CD4-positive, alpha-beta T cell treated with Interleukin-17A for 1 hour (primary cell): ENCODE measurements at regions not wholly inside any gene's neighbourhood (a gene's known extent, or its start where the extent isn't known, plus 50 kb on each side); places are given as distances from the start of the nearest gene placed in this dataset.

Experiments used
- DNase-seq: peaks from one replicate; pipeline ENCODE4 v3.0.0-alpha.2; 2020

DNA sequence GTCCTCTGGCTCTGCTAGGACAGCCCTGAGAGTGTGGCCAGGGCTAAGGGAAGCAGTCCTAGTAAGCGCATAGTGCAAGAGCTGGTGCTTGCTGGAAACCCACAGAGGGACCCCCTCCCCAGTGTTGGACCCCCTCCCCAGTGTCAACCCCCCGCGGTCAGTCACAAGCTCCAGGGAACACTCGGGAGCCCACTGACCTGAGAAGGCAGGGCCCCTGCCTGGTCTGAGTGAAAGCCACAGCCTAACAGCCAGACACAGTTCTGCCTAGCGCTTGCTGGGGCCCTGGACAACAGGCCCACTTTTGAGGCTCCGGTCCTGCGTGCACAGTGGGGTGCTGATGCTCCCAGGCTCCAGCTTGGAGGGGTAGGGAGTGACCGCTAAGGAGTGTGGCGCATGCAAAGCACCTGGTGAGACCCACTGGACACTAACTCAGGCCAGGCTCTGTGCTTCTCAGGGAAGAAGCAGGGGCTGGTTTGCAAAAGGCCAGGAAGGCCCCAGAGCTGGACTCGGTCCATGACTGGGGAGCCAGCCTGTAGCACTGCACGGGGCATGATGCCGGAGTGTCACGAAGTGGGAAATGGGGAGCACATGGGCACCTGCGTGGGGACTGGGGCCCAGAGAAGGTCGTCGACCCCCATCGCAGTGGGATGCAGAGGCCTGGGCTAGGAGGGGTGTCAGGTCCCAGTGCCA is 175.8 kb upstream of the PPP2R2D start:
- DNase-seq, result no peak

DNA sequence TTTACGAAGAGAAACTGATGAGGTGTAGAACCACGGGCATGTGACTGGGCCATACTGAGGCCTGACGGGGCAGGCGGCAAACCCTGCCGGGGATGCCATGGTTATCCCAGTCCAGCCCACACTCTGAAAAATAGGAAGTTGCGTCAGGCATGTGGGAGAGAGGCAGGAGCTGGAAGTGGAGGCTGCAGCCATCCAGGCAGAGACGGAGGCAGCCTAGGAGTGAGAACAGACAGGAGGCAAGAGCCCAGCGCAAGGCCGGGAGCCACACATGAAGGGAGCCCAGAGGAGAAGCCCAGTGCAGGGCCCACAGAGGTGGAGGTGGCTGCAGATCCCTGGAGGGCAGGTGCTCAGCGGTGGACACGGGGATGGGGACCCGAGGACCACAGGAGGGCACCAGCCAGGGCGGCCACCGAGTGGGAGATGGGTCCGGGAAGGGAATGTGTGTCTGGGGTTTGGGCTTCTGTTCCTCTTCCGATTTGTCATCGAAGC is 175.2 kb upstream of the PPP2R2D start:
- DNase-seq, result no peak

DNA sequence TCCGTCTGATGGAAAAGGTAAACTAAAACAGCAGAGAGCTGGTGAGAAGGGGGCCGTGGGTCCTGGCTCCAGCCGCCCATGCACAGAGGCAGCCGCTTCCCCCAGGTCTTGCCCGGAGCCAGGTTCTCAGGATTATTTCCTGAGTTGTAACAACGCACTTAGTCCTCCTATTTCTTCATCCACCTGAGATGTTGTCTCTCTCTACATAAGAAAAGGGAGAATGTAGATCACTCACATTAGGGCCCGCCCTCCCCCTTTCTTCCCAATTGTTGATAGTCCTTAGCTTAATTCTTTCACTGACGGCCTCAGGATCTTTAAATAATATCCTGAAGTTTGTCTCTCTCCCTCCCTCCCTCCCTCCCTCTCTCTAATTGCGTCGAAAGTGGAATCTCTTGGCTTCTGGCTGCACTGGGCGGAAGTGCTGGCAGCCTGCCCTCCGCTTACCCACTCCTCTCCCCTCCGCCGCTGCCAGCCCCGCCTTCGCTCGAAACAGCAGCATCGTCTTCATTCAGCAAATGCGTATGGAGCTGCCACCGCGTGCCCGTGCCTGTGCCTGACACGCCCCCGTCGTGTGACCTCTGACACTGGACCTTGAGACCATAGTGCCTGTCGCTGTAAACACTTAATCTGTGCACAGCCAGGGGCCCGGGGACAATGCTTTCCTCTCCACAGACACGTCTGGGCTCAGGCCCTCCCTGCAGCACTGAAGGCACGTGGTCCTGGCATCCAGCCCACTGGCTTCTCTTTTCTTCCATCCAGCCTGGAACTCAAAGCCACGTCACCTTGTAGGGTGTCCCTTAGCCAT is 174.5 kb upstream of the PPP2R2D start:
- DNase-seq, result no peak

DNA sequence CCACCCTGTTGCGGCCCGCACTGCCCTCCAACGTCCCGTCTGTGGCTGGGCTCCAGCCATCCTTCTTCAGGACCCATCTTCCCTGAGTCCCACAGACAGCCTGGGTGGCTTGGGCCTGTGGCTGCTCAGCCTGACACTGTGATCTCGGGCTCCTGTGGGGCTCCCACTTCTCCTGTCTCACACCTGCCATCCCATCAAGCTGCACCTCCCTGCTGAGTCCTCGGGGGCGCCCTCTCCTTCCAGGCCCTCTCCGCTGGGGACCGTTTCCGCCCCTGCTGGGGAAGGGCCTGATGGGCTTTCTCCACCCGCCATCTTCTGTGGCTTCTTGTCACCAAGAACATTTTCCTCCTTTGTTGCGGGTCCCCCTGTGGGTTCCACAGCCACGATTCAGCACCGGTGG is 173.8 kb upstream of the PPP2R2D start:
- no peak for DNase-seq

DNA sequence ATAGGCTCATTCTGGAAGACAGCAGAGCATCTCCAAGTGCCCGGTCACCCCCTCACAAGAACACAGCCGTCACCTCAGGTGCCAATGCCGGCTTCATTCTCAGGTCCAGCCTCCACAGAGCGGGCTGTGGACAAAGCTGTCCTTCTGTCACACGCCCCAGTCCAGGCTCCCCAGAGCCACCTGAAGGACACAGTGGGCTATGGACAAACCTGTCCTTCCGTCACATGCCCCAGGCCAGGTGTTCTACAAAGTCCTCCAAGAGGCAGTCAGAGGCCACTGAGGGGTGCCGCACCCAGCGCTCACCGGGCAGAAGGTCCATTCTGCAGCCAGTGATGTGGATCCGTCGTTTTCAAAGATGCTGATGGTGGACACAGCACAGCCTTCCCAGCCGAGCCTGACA is 173.2 kb upstream of the PPP2R2D start:
- DNase-seq, result no peak

DNA sequence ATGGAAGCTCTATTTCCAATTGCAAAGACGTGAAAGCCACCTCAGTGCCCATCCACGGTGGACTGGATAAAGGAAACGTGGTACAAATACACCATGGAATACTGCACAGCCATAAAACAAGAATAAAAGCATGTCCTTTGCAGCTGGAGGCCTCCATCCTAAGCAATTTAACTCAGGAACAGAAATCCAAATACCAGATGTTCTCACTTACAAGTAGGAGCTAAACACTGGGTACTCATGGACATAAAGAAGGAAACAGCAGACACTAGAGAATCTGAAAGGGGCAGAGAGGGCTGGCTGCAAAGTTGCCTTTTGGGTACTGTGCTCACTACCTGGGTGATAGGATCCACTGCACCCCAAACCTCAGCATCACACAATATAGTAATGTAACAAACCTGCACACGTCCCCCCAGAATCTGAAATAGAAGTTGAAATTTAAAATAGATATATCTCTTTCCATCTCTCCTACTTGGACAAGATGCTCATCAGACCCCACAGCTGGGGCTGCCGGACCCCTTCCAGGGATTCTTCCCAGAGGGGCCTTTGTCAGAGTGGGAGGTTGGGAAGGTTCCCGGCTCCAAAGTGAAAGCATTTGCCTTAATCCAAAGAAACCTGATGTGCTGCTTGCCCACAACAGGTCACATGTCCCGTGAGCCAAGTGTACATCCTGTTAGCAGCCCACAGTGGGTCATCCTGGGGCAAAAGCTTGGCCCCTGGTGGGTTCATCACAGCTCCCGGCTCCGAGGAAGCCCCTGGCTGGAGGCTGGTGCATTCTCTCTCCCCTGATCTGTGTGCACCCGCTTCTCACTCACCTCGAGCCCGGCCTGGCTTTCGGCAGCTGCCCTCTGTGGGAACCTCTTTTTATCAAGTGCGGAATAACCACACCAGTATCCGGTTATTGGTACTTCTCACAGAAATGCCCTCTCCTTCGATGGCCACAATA is 172.3 kb upstream of the PPP2R2D start:
- DNase-seq, result no peak

DNA sequence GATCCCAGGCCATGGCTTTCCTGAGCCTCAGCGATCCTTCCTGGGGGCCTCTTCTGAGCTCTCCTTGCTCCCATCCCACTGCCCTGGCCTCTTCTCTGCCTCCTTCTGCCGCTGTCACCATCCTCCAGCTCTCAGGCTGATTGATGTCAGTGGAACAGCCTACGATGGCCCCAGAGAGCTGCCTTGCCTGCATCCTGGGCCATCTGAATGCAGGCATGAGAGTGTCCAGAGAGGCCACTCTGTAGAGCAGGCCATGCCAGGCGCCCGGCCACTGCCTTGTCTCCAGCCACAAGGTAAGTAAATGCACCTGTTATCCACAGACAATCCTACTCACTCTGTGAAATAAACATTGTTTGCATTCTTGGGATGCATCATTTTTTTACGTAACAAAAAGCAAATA is 171.4 kb upstream of the PPP2R2D start:
- no peak for DNase-seq

DNA sequence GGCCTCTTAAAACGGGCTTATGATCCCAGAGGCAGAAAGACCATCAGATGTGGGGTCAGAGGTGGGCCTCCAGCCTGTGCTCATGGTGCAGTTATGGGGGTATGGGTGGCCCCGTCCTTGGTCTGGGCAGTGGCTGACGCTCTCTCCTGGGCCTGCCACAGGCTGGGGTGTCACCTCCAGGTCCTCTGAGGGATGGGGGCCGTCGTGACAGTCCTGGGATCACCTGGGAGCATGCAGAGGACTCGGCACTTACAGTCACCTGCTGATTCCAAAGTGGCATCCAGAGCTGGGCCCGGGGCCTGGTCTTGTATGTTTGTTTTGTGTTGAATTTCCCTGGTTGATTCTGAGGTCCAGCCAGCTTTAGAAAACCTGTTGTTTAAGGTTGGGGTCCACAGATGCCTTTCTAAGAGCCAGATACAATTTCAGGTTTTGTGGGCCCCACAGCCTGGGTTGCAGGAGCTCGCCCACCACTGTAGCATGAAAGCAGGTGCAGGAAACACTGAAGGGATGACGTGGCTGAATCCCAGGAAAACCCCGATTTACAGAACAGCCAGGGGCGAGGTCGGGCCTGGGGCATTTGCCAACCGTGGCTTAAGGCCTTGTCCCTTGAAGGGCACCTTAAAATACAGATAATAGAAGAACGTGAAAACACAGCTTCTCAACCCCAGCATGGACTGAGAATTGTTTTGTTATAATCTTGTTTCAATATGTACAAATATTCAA is 170.7 kb upstream of the PPP2R2D start:
- no peak for DNase-seq

DNA sequence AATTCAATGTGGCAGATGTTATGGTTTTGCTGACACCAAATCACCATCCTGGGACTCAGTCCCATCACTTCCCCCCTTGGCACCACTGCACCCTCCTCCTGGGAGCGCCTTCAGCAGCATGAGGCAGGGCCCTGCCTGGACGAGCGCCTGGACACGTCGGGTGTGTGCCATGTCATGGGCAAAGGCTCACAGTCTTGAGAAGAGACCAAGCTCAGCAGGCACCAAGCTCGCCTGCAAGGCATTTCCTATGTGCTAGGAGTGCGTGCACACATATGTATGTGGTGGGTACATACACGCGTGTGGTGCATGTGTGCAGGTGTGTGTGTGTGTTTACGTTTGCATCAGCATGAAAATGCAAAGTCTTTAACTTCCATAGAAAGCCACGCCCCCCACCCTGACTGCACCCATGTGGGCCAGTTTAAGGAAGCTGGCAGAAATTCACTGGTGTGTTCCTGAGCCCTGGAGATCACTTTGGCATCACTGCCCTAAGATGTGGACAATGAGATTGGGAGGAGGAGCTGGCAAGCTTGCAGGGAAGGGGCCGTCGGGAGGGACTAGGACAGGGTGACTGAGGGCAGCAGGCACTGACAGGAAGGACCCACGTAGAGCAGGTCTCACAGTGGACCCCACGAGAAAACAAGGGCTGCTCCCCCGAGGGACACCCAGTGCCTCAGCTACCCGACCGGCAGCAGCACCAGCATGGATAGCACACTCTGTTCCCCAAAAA is 169.9 kb upstream of the PPP2R2D start:
- DNase-seq, result no peak

DNA sequence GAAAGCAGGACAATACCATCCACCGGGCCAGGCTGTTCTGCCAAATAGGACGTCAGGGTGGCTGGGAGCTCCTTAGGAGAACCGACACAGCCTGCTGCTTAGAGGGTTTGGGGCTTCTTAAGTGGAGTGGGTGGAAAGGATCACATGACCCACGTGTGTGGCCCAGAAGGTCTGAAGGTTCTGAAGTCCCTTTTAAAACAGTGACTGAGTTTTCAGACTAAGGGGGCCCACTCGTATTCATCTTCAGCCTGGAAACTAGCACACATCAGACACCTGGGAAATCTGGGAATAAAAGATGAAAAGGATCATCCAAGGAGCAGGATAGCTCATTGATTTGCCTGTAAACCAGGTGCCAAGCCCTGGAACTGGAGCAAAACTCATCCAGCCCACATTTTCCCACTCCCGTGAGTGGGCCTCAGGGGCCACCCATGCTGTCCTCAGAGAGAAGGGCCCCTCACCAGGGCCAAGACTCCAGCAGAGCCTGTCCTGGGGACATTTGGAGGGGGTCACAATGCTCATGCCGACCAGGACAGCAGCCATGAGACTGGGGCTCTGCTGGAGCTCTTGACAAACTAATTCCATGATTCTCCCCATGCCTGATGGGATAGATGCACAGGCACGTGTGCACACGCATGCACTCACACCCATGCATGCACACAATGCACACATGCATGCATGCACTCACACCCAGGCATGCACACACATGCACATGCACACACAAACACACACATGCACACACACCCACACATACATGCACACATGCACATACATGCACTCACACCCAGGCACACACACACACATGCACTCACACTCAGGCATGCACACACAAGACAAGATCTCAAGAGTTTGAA is 168.8 kb upstream of the PPP2R2D start:
- DNase-seq, result no peak

DNA sequence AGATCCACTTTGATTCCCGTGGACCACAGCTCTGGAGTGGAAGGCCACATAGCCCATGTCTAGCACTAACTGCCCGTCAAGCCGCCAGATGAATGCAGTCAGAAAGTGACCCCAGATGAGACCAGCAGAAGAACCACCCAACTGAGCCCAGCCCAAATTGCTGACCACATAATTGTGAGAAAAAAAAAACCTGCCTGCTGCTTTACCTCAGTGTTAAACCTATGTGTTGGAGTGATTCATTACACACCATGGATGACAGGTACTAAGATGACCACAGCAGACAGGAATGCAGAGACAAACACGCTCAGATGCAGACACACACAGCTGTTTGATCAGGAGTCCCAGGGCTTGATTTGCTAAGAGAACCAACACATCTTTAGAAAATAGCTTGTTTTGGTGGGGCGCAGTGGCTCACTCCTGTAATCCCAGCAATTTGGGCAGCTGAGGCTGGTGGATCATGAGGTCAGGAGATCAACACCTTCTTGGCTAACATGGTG is 168.1 kb upstream of the PPP2R2D start:
- DNase-seq, result no peak

DNA sequence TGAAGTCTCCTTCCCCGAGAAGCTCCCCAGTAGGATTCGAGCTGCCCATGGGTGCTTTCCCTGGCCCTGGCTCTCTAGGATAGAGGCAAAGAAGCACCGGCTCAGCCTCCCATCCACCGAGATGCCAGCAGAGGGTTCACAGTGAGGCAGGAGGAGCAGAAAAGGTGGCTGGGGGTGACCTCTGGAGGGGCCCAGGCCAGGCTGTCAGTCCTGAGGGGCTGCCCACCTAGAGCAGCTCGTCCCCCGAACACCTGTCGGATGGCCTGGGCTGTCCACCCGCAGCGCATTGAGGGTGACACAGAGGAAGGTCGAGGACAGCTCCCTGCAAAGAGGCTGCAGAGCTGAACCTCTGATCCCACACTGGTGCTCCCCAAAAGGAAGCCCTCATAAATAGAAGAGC is 167.2 kb upstream of the PPP2R2D start:
- no peak for DNase-seq

DNA sequence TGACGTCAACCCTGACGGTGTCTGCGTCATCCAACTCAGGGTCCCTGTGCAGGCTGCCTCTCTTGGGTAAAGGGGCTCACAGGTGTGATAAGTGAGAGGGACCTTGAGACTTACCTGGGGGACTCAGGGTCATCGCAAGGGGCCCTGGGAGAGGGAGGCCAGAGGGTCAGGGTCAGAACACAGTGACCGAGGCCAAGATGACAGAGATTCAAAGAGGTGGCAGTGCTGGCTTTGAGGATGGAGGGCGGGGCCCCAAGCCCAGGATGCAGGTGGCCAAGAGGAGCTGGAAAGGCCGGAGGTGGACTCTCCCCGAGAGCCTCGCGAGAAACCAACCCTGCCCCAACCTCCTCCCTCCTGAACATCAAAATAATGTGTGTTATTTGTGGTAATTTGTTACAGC is 165.2 kb upstream of the PPP2R2D start:
- no peak for DNase-seq

DNA sequence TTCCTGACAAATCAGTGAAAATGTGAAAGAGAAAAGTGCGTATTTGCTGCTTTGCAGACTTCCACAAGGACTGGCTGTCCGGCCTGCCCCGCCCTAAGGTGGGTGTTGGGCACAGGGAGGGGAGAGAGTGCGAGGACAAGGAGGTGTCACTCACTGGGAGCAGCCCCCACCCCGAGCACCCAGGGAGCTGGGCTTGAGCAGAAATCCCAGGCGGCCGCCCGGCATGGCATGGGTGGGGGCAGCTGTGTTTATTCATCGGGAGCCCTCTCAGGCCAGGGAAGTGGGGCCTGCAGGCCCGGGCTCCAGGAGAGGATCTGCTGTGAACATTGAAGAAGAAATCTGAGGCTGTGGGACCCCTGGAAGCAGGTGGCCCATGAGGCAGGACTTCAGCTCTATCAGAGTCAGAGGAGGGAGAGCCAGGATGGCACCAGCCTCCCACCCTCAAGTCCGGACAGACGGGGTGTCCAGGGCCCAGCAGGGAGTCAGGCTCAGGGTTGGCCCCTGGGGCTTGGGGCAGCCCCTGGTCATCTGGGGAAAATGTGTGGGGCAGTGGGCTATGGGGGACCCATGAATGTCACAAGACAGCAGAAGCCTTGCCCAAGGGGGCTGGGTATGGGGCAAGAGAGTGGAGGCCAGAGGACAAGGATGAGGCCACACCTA is 164.4 kb upstream of the PPP2R2D start:
- DNase-seq, result no peak

DNA sequence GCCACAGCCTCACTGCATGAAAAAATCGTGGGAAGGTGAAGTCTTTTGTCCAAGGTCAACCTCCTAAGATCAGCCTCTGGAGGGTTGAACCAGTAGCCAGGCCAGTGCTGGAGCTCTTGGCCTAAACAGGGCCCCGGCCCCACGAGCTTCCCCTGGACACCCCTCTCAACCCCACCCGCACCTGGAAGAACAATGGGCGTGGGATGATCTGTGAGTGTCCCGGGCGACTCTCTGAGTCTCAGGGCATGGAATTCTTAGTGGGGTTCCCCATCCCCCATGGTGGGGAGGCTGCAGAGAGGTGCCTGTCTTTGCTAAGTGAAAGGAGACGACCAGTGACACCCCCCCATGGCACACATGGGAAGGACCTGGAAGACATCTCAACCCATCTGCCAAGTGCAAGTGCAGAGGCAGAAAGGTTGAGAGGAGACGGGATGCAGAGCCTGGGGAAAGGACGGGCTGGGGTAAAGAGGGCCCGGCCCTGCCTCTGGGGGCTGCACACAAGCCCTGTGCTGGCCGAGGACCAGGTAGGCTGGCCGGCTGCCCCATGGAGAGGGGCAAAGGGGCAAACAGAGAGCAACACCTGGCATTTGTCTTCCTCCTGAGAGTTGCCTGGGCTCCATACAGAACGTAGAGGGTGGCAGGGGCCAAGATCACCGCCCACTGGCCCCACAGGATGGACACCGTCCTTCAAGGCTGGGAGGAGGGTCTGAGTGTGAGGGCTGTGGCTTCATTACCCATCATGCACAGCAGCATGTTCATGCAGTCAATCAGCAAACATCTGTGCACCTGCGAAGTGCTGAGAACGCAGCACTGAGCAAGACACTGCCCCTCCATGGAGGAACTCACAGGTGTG is 163.0 kb upstream of the PPP2R2D start:
- no peak for DNase-seq

DNA sequence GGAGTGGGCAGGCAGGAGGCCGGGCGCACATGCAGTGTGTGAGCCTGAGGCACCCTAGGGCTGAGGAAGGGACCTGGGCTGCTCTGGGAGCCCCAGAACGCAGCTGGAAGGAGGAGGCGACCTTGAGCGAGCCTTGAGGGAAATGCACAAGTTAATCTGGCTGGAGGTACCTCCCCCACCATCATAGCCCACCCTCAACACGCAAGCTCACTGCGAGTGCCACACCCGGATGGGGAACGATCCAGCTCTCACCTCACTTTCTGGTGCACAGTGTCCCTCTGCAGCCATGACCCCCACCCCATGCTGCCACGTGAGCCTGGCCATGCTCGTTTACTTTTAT is 162.4 kb upstream of the PPP2R2D start:
- no peak for DNase-seq

DNA sequence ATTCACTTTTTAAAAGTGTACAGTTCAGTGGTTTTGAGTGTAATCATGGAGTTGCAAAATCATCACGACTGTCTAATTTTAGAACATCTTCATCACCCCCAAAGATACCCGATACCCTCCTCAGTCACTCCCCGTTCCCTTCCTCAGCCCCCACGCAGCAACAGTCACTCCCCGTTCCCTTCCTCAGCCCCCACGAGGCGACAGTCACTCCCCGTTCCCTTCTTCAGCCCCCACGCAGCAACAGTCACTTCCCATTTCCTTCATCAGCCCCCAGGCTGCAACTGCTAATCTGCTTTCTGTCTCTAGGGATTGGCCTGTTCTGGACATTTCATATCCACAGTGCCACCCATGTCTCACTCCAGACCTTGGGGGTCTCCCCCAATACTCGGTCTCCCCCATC is 161.6 kb upstream of the PPP2R2D start:
- no peak for DNase-seq

DNA sequence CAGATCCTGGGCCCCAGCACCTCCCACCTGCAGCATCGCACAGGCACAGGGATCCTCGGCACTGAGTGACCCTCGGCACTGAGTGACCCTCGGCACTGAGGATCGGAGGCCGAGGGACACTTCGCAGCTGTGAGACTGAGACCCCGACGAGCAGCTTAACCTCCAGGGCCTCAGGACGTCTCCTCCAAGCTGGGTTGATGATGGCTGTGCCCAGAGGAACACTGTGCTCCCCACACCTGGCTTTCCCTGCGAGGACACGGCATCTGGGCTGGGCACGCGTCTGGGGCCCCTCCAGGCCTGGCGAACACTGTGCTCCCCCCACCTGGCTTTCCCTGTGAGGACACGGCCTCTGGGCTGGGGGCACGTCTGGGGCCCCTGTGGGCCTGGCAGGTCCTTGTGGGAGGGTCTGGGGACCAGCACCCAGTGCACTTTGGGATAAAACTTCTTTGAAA is 158.3 kb upstream of the PPP2R2D start:
- no peak for DNase-seq
